Erythroblast (primary cell): ENCODE measurements at regions not wholly inside any gene's neighbourhood (a gene's known extent, or its start where the extent isn't known, plus 50 kb on each side); places are given as distances from the start of the nearest gene placed in this dataset.

Source experiments
- DNase-seq, 2 experiments: peaks; one replicate each; lab custom pipeline; 2025; lab: John Stamatoyannopoulos, UW
- GATA1 ChIP-seq: IDR thresholded peaks from 2 replicates; pipeline ENCODE4 v1.6.1; 2011; ENCODE audit warnings: low read depth, mild to moderate bottlenecking, control low read depth, low read length, moderate library complexity
- POLR2A ChIP-seq: IDR thresholded peaks from 2 replicates; pipeline ENCODE4 v1.6.1; 2011; ENCODE audit warnings: mild to moderate bottlenecking, low read length

DNA sequence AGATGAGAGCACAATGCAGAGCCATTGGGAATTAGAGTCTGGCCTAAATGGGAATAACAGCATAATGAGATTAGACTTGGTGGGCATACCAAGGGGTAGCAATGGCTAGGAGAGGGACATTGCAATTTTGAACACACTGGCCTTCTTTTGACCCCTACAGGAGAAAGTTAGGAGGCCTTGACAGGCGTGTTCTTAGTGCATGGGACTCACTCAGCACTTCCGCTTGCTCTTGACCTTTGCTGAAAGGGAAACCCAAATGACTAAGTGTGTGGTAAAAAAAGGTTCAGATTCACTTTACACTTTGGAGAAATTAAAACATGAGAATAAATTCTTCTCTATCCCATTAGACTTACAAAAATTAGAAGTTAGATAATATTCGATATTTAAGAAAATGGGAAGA lies 317.4 kb downstream of the DIPK2A start:
- DNase-seq, result no peak
- TF ChIP-seq POLR2A, result no peak
- no peak for TF ChIP-seq GATA1

DNA sequence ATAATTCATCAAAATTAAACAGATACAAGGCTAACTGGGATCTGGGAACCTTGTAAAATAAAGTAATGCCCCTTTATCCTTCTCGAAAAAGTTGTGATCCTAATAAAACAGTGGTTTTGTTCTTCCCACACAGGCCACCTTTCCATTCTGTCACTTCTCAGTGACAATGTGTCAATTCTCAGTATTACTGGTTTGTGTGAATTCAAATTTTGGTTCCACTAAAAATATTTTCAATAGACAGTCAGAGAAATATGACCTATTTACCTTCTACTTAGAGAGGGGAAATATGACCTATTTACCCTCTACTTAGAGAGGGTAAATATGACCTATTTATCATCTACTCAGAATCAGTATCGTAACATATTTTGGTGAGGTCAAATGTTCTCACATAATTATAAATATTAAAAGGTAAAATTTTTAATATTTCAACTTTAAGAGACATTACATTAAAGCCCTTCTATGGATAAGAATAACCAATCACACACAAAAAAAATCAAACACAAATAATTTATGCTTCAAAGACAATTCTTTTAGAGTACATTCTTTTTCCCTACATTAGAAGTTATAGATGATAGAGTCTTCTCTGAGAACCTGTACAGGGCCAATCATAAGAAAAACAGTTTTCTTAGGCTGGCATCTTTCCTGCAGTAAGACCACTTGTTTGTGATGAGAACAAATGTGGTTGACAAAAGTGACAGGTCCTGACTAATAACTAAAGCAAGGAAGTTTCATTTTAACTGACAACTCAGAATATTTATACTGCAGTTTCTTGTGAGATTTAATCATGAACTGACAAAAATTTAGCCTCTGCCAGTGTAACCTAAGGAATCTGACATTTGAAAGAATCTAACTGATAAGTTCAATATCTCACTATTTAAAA lies 323.3 kb downstream of the DIPK2A start:
- TF ChIP-seq POLR2A, result no peak
- TF ChIP-seq GATA1, result no peak
- no peak for DNase-seq

DNA sequence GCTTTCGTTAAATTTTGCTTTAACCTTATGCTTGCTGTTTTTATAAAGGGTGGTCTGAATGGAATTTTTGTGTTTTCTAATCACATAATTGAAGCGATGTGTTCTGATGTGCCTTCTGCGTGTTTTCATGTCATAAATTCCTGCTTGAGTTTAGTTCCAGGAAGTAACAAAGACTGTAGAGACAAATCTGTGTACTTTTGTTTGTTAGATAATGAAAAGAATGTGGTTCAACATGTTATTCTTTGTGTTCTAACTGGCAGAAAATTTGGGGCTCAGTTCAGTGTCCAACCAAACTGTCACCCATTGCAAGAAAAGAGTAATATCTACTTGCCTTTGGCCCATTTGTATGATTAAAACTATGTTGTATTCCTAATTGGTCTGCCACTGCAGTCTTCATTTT lies 324.0 kb downstream of the DIPK2A start:
- TF ChIP-seq POLR2A (no peak), GATA1 (no peak)
- DNase-seq, result no peak

DNA sequence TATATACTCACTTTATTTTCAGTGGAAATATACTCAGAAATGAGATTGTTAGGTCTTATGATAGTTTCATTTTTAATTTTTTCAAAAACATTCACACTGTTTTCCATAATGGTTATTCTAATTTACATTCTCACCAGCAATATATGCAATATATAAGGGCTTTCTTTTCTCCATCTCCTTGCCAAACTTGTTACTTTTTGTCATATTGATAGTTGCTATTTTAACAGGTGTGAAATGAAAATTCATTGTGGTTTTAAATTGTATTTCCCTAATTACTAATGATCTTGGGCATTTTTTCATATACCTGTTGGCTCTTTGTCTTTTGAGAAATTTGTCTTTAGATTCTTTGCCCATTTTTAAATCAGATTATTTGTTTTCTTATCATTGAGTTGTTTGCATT lies 325.2 kb downstream of the DIPK2A start:
- no peak for TF ChIP-seq GATA1
- TF ChIP-seq POLR2A, result no peak
- no peak for DNase-seq

DNA sequence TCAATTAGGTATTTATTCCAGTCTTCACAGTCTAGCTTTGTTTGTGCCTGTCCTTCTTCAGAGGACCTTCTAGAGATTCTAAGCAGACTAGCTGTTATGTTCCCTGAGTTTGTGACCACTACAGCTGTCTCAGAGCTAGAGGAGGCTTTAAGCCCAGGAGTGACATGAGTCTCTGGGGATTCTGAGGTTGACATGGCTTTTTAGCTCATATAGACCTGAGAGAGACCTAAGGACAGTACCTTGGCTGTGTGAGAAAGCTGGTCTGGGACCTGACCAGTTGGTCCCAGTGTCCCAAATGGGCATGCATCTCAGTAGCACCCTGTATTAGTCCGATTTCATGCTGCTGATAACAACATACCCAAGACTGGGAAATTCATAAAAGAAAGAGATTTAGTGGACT lies 330.2 kb downstream of the DIPK2A start:
- DNase-seq, result no peak

DNA sequence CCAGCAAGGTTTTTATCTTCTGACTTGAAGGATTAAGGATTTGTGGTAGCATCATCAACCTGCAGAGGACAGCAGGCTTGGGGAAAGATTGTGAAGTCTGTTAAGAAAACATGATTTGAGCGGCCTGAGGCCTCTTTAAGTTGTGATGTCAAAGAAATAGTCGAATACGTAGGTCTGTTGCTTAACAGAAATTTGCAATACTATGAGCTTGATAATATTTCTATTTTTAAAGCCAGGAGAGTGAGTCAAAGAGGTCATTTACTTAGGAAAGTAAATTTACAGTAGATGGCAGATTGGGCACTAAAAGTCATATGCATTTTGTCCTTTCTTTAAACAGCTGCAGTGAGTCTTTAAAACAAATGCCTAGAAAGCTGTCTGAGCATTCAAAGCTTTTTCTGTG lies 336.3 kb downstream of the DIPK2A start:
- TF ChIP-seq GATA1 (no peak), POLR2A (no peak)

More for the DNA sequence above, 330.2 kb downstream of the DIPK2A start:
- TF ChIP-seq GATA1 (no peak), POLR2A (no peak)

GRCh38 chr3:144308396-144308795 lies 336.8 kb downstream of the DIPK2A start:
- TF ChIP-seq GATA1 (no peak), POLR2A (no peak)
- DNase-seq, result no peak

More for the DNA sequence above, 336.3 kb downstream of the DIPK2A start:
- DNase-seq, result no peak

- TF ChIP-seq POLR2A, result no peak
- TF ChIP-seq GATA1, result no peak
- DNase-seq, result no peak
Measured at GRCh38 chr3:144312702-144313101, 341.1 kb downstream of the DIPK2A start.

GRCh38 chr3:144314946-144315345 lies 343.3 kb downstream of the DIPK2A start:
- TF ChIP-seq GATA1 (no peak), POLR2A (no peak)
- no peak for DNase-seq

DNA sequence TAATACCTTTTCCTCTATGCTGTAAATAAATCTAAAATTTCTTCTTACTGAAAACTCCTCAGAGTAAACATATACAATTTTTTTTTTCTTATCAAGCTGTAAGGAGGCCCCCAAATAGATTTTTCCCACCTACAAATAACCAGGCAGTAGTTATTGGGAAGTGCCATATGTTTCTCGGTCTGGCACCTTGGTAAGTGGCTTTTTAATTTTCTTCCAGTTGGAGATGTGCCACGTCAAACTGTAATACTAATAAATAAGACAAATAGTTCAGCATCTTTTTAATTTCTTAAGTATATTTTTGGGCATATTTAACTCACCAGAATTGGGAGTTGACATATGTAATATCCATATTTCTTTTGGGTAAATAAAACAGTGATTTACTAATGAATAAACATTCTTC lies 346.3 kb downstream of the DIPK2A start:
- DNase-seq, result no peak
- TF ChIP-seq POLR2A (no peak), GATA1 (no peak)

- no peak for DNase-seq
- TF ChIP-seq POLR2A (no peak), GATA1 (no peak)
Measured at GRCh38 chr3:144324076-144324475, 352.5 kb downstream of the DIPK2A start.

GRCh38 chr3:144332868-144333267 lies 361.2 kb downstream of the DIPK2A start:
- TF ChIP-seq POLR2A (no peak), GATA1 (no peak)
- no peak for DNase-seq

- DNase-seq, result no peak
- no peak for TF ChIP-seq GATA1
- no peak for TF ChIP-seq POLR2A
Measured at GRCh38 chr3:144341471-144341870, 369.8 kb downstream of the DIPK2A start.

DNA sequence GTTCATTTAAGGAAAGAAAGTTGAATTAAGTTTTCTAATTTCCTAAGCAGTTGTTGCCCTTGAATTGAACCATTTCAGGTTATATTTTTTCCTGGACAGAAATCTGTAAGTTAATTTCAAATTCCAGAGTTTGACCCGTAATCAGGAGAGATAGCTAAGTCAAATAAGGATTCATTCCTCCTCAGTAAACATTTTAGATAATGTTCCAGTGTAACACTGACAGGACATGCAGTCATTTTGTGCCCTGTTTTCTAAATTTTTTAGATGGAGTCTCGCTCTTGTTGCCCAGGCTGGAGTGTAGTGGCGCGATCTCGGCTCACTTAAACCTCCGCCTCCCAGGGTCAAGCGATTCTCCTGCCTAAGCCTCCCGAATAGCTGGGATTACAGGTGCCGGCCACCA lies 371.7 kb downstream of the DIPK2A start:
- no peak for TF ChIP-seq GATA1
- DNase-seq, result no peak

- no peak for DNase-seq
- TF ChIP-seq POLR2A, result no peak
- no peak for TF ChIP-seq GATA1
Measured at GRCh38 chr3:144343777-144344176, 372.2 kb downstream of the DIPK2A start.
